K562 (cell line): ENCODE measurements at regions not wholly inside any gene's neighbourhood (a gene's known extent, or its start where the extent isn't known, plus 50 kb on each side); places are given as distances from the start of the nearest gene placed in this dataset.

Experiments used
- ATAC-seq: fragments of 200-7000 bp; cut with Tn5 transposase; 3 replicates; pipeline ENCODE4 v1.9.1; 2020; ENCODE audit warnings: moderate library complexity
- BruUV-seq: library from RNA; stranded (reverse); fragments of 400-500 nt; replicated peaks from 2 replicates; lab custom pipeline; 2021; lab: Mats Ljungman, UMichigan
- CTCF ChIA-PET: fragments of 300-600 bp; formaldehyde crosslinking; extraction: SDS; loops from one replicate; lab custom pipeline; 2021; ENCODE audit warnings: low intra/inter-chr PET ratio; lab: Yijun Ruan, JAX
- POLR2A ChIA-PET: fragments of 300-600, 350-650 bp; sonication (Branson Sonifier 250); formaldehyde crosslinking; extraction: SDS; loops from one replicate; lab custom pipeline; 2021; ENCODE audit warnings: antibody characterized with exemption, inconsistent platforms; lab: Yijun Ruan, JAX
- DNase-seq, 4 experiments: peaks; one replicate each; pipeline versions ENCODE4 v3.0.0 to v3.0.0-alpha.2; 2011 to 2018; ENCODE audit warnings: low spot score in 3 of 4, mixed read lengths in 3 of 4; ENCODE audit errors: extremely low read depth in 1 of 4
- FAIRE-seq: peaks from 2 replicates; lab custom pipeline; 2011; peaks lifted over from hg19 to GRCh38; lab: Jason Lieb, UNC
- H2AFZ ChIP-seq: 2 replicates; pipeline ENCODE4 v1.6.0; 2011; ENCODE audit warnings: low read depth, low read length, control low read depth, inconsistent platforms
- H3K27ac ChIP-seq: fragments of 200-600 bp; 3 replicates; pipeline ENCODE4 v1.8.0; 2011; ENCODE audit warnings: low read depth, mild to moderate bottlenecking, control low read depth, inconsistent platforms, low read length, moderate library complexity, mixed read lengths; ENCODE audit errors: extremely low read depth
- H3K27me3 ChIP-seq, 2 experiments: fragments of 300-600 bp in 1 of 2; 2 replicates in 1 of 2; 3 replicates in 1 of 2; pipeline versions ENCODE4 v1.6.0 to v1.8.0; 2011; ENCODE audit warnings: inconsistent platforms in 2 of 2, low read length in 2 of 2, mild to moderate bottlenecking in 1 of 2, mixed read lengths in 1 of 2, moderate library complexity in 1 of 2; ENCODE audit not compliant: control insufficient read depth in 2 of 2, insufficient read depth in 2 of 2
- H3K36me3 ChIP-seq: fragments of 300-600 bp; 3 replicates; pipeline ENCODE4 v1.8.0; 2011; ENCODE audit warnings: mild to moderate bottlenecking, low read length, inconsistent platforms; ENCODE audit not compliant: control insufficient read depth, insufficient read depth
- H3K4me1 ChIP-seq, 2 experiments: fragments of 200-600 bp in 1 of 2; replicated peaks in 1 of 2; 2 replicates in 1 of 2; 3 replicates in 1 of 2; pipeline versions ENCODE4 v1.5.1 to v1.8.0; 2011; ENCODE audit warnings: inconsistent platforms in 2 of 2, low read length in 2 of 2, mild to moderate bottlenecking in 1 of 2, mixed read lengths in 1 of 2, moderate library complexity in 1 of 2; ENCODE audit not compliant: control insufficient read depth in 2 of 2, insufficient read depth in 2 of 2
- H3K4me2 ChIP-seq: 2 replicates; pipeline ENCODE4 v1.6.1; 2011; ENCODE audit warnings: low read length, control low read depth, inconsistent platforms, mixed read lengths; ENCODE audit not compliant: insufficient read depth
- H3K4me3 ChIP-seq: fragments of 200-600 bp; sonication (generic), shearing (Covaris generic); 2 replicates; pipeline ENCODE4 v1.5.1; 2016; ENCODE audit warnings: control low read depth, inconsistent platforms
- H3K79me2 ChIP-seq: fragments of 200-600 bp; 3 replicates; pipeline ENCODE4 v1.8.0; 2011; ENCODE audit warnings: low read length, inconsistent platforms; ENCODE audit not compliant: control insufficient read depth, insufficient read depth
- H3K9ac ChIP-seq, 2 experiments: 2 replicates each; pipeline versions ENCODE4 v1.6.0 to v1.6.1; 2011; ENCODE audit warnings: low read depth in 2 of 2, low read length in 2 of 2, control low read depth in 1 of 2, inconsistent platforms in 1 of 2, mild to moderate bottlenecking in 1 of 2, mixed read lengths in 1 of 2; ENCODE audit not compliant: insufficient read depth in 1 of 2
- H3K9me1 ChIP-seq: one replicate; pipeline ENCODE4 v1.6.0; 2011; ENCODE audit warnings: inconsistent platforms, mild to moderate bottlenecking, low read length, moderate library complexity; ENCODE audit not compliant: control insufficient read depth, insufficient read depth
- H3K9me3 ChIP-seq: replicated peaks from 2 replicates; pipeline ENCODE4 v1.5.1; 2011; ENCODE audit warnings: low read depth, low read length, inconsistent platforms; ENCODE audit not compliant: control insufficient read depth, insufficient read depth
- H4K20me1 ChIP-seq: replicated peaks from 2 replicates; pipeline ENCODE4 v1.6.1; 2011; ENCODE audit warnings: low read length, inconsistent platforms, mixed read lengths; ENCODE audit not compliant: control insufficient read depth, insufficient read depth
- BDP1 ChIP-seq: IDR thresholded peaks from 3 replicates; pipeline ENCODE4 v1.6.1; 2011; ENCODE audit not compliant: insufficient read length, insufficient read depth
- BRF1 ChIP-seq: IDR thresholded peaks from 3 replicates; pipeline ENCODE4 v1.6.1; 2011; ENCODE audit warnings: borderline replicate concordance, mild to moderate bottlenecking; ENCODE audit not compliant: insufficient read length; ENCODE audit errors: extremely low read depth
- CEBPB ChIP-seq: fragments of 450-650 bp; IDR thresholded peaks from 2 replicates; pipeline ENCODE4 v1.6.1; 2016; ENCODE audit warnings: missing genetic modification characterization, missing compliant biosample characterization
- DEAF1 ChIP-seq: fragments of 450-650 bp; formaldehyde crosslinking; IDR thresholded peaks from 2 replicates; pipeline ENCODE4 v1.4.0; 2020; ENCODE audit warnings: mild to moderate bottlenecking, moderate library complexity
- ELF1 ChIP-seq: fragments of 200-800 bp; sonication (Bioruptor generic); IDR thresholded peaks from 2 replicates; pipeline ENCODE4 v1.6.1; 2016; ENCODE audit warnings: missing genetic modification characterization, missing compliant biosample characterization
- HDAC1 ChIP-seq, 2 experiments: fragments of 450-650 bp; IDR thresholded peaks; 2 replicates each; pipeline ENCODE4 v1.6.1; 2016 to 2017; ENCODE audit warnings: inconsistent platforms in 1 of 2, mild to moderate bottlenecking in 1 of 2, moderate library complexity in 1 of 2
- HINFP ChIP-seq: fragments of 450-650 bp; conservative IDR thresholded peaks from 2 replicates; pipeline ENCODE4 v1.6.1; 2016; ENCODE audit warnings: missing genetic modification characterization, low read depth, mild to moderate bottlenecking, control low read depth, missing compliant biosample characterization
- IRF2 ChIP-seq: sonication (generic); formaldehyde crosslinking; IDR thresholded peaks from 2 replicates; pipeline ENCODE4 v1.8.1; 2022; ENCODE audit warnings: mild to moderate bottlenecking, missing genetic modification reagents
- KLF16 ChIP-seq: IDR thresholded peaks from 2 replicates; pipeline ENCODE4 v1.6.1; 2016; ENCODE audit warnings: antibody characterized with exemption
- MECOM ChIP-seq: fragments of 250-450 bp; sonication (Bioruptor Pico); IDR thresholded peaks from 2 replicates; pipeline ENCODE4 v1.8.0; 2022; ENCODE audit warnings: inconsistent platforms
- MTA2 ChIP-seq: fragments of 450-650 bp; IDR thresholded peaks from 2 replicates; pipeline ENCODE4 v1.6.1; 2016; ENCODE audit warnings: low read depth
- NELFE ChIP-seq: IDR thresholded peaks from 2 replicates; pipeline ENCODE4 v1.6.1; 2011; ENCODE audit warnings: mild to moderate bottlenecking; ENCODE audit not compliant: insufficient read depth, insufficient read length
- POU5F1 ChIP-seq: fragments of 150-350 bp; IDR thresholded peaks from 2 replicates; pipeline ENCODE4 v1.6.1; 2014; ENCODE audit warnings: borderline replicate concordance, low read length, low read depth, mild to moderate bottlenecking; ENCODE audit not compliant: partially characterized antibody
- TFAM ChIP-seq: fragments of 250-450 bp; sonication (Bioruptor Pico); conservative IDR thresholded peaks from 2 replicates; pipeline ENCODE4 v1.5.0; 2021; ENCODE audit warnings: mild to moderate bottlenecking, moderate library complexity
- ZNF232 ChIP-seq: sonication (generic); formaldehyde crosslinking; IDR thresholded peaks from 2 replicates; pipeline ENCODE4 v1.8.0; 2022; ENCODE audit warnings: mild to moderate bottlenecking, missing genetic modification reagents
- ZNF76 ChIP-seq: fragments of 250-450 bp; sonication (Bioruptor Pico); IDR thresholded peaks from 2 replicates; pipeline ENCODE4 v1.4.0; 2020; ENCODE audit warnings: mild to moderate bottlenecking, moderate library complexity, borderline replicate concordance
- ZNF780A ChIP-seq: fragments of 250-450 bp; sonication (Bioruptor Pico); IDR thresholded peaks from 2 replicates; pipeline ENCODE4 v1.5.0; 2021; ENCODE audit warnings: mild to moderate bottlenecking
- WGBS: fragments of 100-300 bp; shearing (Covaris generic); methylation state at CpG from one replicate; pipeline ENCODE4 v1.1.6; 2016; ENCODE audit warnings: low coverage, mixed read lengths; ENCODE audit not compliant: insufficient coverage; ENCODE audit errors: missing lambda C conversion rate; 5-methylcytosine and 5-hydroxymethylcytosine counted together
- in situ Hi-C: fragments of 300-500 bp; cut with MboI; formaldehyde crosslinking; loops from 4 replicates; pipeline ENCODE4 v1.15.0; 2018; ENCODE audit warnings: inconsistent platforms, mixed read lengths
- intact Hi-C: fragments of 100-400 bp; cut with micrococcal nuclease; formaldehyde crosslinking; loops from 2 replicates; pipeline ENCODE4 v1.14.2; 2022

GRCh38 chr5:128913551-128913950 lies 51.7 kb upstream of the SLC27A6 start:
- Histone ChIP-seq H3K4me2 (no peak overlapping the region), H3K9me1 (no peaks in the 10 kb centered on the region), H3K36me3 (no peaks in the 10 kb centered on the region), H3K9me3 (no peaks in the 10 kb centered on the region), H4K20me1 (no peaks in the 10 kb centered on the region), H3K27me3 (no peaks in the 10 kb centered on the region), H3K4me1 (no peaks in the 10 kb centered on the region), H3K79me2 (no peaks in the 10 kb centered on the region), H3K27ac (no peak overlapping the region), H3K9ac (no peak overlapping the region), H3K4me3 (no peak overlapping the region), H2AFZ (no peak overlapping the region)
- TF ChIP-seq MECOM (CRISPR knock-in tag) (no peak), CEBPB (tag) (no peak), ZNF76 (no peak), KLF16 (no peak), HINFP (tag) (no peak), ZNF232 (CRISPR knock-in tag) (no peak), IRF2 (no peak), MTA2 (no peak), BRF1 (no peak), BDP1 (no peak), DEAF1 (CRISPR knock-in tag) (no peak), NELFE (no peak), POU5F1 (no peak), ZNF780A (CRISPR knock-in tag) (no peak), ELF1 (tag) (no peak), TFAM (CRISPR knock-in tag) (no peak), HDAC1 (IDR thresholded peaks at IDR 0.05) (no peak)
- WGBS = 0% methylated on average over 1 of the region's 1 CpG
- intact Hi-C loops = no loop called here
- CTCF ChIA-PET = no interaction called here
- no peak for DNase-seq
- no peak for FAIRE-seq
- in situ Hi-C loops = loop anchor here (25.0 kb wide), 1 partner anchor 224 kb away; no protein-coding TSS in a partner anchor
- no peak for ATAC-seq
- BruUV-seq = no TSS peak
- POLR2A ChIA-PET = no interaction called here
